ENCODE measurements at regions not wholly inside any gene's neighbourhood (a gene's known extent, or its start where the extent isn't known, plus 50 kb on each side); places are given as distances from the start of the nearest gene placed in this dataset.

DNA sequence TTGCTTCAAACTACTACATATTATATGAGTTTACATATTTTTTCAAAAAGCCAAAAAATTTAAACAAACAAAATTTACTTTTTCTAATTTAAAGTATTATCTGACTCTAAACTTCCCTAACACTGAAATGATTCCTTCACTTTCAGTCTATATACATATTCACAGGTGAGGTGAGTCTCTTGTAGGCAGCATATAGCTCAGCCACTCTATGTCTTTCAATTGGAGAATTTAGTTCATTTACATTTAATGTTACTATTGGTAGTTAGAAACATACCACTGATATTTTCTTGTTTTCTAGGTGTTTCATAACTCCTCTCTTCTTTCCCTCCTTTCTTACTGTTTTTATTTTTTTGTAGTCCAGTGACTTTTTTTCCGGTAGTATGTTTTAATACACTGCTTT, 387.1 kb downstream of the MRPL39 start:
- peaks cover 55% of the 10 kb centered on the region for H3K9me3 Mint-ChIP-seq
- H3K27me3 Mint-ChIP-seq (ENCODE audit: low read depth), result no peaks in the 10 kb centered on the region
- no peaks in the 10 kb centered on the region for H3K36me3 Mint-ChIP-seq
- H3K4me3 Mint-ChIP-seq, result no peak overlapping the region
- no peak for DNase-seq (ENCODE audit: low spot score in 2 of 2, unreplicated experiment in 2 of 2)
- H3K27ac Mint-ChIP-seq, result no peak overlapping the region
- TF ChIP-seq, protein P1, sequence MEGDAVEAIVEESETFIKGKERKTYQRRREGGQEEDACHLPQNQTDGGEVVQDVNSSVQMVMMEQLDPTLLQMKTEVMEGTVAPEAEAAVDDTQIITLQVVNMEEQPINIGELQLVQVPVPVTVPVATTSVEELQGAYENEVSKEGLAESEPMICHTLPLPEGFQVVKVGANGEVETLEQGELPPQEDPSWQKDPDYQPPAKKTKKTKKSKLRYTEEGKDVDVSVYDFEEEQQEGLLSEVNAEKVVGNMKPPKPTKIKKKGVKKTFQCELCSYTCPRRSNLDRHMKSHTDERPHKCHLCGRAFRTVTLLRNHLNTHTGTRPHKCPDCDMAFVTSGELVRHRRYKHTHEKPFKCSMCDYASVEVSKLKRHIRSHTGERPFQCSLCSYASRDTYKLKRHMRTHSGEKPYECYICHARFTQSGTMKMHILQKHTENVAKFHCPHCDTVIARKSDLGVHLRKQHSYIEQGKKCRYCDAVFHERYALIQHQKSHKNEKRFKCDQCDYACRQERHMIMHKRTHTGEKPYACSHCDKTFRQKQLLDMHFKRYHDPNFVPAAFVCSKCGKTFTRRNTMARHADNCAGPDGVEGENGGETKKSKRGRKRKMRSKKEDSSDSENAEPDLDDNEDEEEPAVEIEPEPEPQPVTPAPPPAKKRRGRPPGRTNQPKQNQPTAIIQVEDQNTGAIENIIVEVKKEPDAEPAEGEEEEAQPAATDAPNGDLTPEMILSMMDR (IDR thresholded peaks at IDR 0.05; ENCODE audit: unreplicated experiment), result no peak
- H3K4me1 Mint-ChIP-seq, result no peaks in the 10 kb centered on the region

DNA sequence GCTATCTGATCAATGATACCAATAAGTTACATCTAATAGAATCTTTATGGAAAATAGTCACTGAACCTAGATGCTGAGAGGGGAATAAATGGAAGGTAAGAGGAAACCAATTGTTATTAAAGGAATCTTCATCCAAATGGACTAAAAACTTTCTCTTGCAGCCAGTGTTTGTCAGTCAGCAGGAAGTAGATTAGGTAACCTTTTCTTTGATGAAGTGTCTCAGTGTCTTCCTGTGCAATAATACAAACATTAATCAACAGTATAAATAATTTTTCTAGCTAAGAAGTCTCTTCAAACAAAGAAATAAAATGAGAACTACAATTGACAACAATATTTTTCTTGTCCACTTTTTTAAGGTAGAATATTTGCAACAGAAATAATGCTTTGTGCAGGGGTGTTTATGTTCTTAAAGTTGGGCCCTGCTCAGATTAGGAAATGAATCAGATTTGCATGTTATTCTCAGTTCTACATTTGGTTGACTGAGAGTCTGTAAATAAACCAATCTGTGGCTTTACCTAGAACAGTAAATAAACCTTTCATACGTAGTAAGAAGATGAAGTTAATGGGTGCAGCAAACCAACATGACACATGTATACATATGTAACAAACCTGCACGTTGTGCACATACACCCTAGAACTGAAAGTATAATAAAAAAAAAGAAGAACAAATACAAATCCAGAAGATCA, 391.4 kb downstream of the MRPL39 start:
- Mint-ChIP-seq H3K4me1 (no peaks in the 10 kb centered on the region), H3K9me3 (peaks cover 47% of the 10 kb centered on the region), H3K27ac (no peak overlapping the region)

GRCh38 chr21:25214676-25215075, 392.6 kb downstream of the MRPL39 start:
- H3K9me3 Mint-ChIP-seq, result peaks cover 41% of the 10 kb centered on the region
- DNase-seq (ENCODE audit: low spot score in 2 of 2, unreplicated experiment in 2 of 2), result no peak

More for the DNA sequence above, 391.4 kb downstream of the MRPL39 start:
- no peak for DNase-seq (ENCODE audit: low spot score in 2 of 2, unreplicated experiment in 2 of 2)
- Mint-ChIP-seq H3K27me3 (ENCODE audit: low read depth) (no peaks in the 10 kb centered on the region), H3K4me3 (no peak overlapping the region), H3K36me3 (no peaks in the 10 kb centered on the region)
- TF ChIP-seq, protein P1 (IDR thresholded peaks at IDR 0.05; ENCODE audit: unreplicated experiment), result no peak

GRCh38 chr21:25199944-25200343, 407.3 kb downstream of the MRPL39 start:
- H3K36me3 Mint-ChIP-seq, result no peaks in the 10 kb centered on the region
- H3K9me3 Mint-ChIP-seq, result peaks cover 49% of the 10 kb centered on the region
- H3K27ac Mint-ChIP-seq, result no peak overlapping the region
- TF ChIP-seq, protein P1 (IDR thresholded peaks at IDR 0.05; ENCODE audit: unreplicated experiment), result no peak
- no peaks in the 10 kb centered on the region for H3K4me1 Mint-ChIP-seq
- no peak for DNase-seq (ENCODE audit: low spot score in 2 of 2, unreplicated experiment in 2 of 2)
- H3K4me3 Mint-ChIP-seq, result no peak overlapping the region
- H3K27me3 Mint-ChIP-seq (ENCODE audit: low read depth), result no peaks in the 10 kb centered on the region

More at GRCh38 chr21:25214676-25215075, 392.6 kb downstream of the MRPL39 start:
- no peak overlapping the region for H3K4me3 Mint-ChIP-seq
- TF ChIP-seq, protein P1 (IDR thresholded peaks at IDR 0.05; ENCODE audit: unreplicated experiment), result no peak
- H3K36me3 Mint-ChIP-seq, result no peaks in the 10 kb centered on the region
- no peaks in the 10 kb centered on the region for H3K4me1 Mint-ChIP-seq
- no peaks in the 10 kb centered on the region for H3K27me3 Mint-ChIP-seq (ENCODE audit: low read depth)
- H3K27ac Mint-ChIP-seq, result no peak overlapping the region

GRCh38 chr21:25191141-25191540, 416.1 kb downstream of the MRPL39 start:
- H3K9me3 Mint-ChIP-seq, result peaks cover 27% of the 10 kb centered on the region
- H3K4me1 Mint-ChIP-seq, result no peaks in the 10 kb centered on the region
- TF ChIP-seq, protein P1 (IDR thresholded peaks at IDR 0.05; ENCODE audit: unreplicated experiment), result no peak
- no peak for DNase-seq (ENCODE audit: low spot score in 2 of 2, unreplicated experiment in 2 of 2)
- no peak overlapping the region for H3K27ac Mint-ChIP-seq
- no peak overlapping the region for H3K4me3 Mint-ChIP-seq
- no peaks in the 10 kb centered on the region for H3K27me3 Mint-ChIP-seq (ENCODE audit: low read depth)
- H3K36me3 Mint-ChIP-seq, result no peaks in the 10 kb centered on the region

Measured in mesothelial cell of epicardium (in vitro differentiated cells).